ENCODE measurements at regions not wholly inside any gene's neighbourhood (a gene's known extent, or its start where the extent isn't known, plus 50 kb on each side); places are given as distances from the start of the nearest gene placed in this dataset.
"Not testable (repeated sequence)": the region's sequence is repeated elsewhere in the genome, so short reads cannot be mapped to it uniquely, and the experiment has no call there.

DNA sequence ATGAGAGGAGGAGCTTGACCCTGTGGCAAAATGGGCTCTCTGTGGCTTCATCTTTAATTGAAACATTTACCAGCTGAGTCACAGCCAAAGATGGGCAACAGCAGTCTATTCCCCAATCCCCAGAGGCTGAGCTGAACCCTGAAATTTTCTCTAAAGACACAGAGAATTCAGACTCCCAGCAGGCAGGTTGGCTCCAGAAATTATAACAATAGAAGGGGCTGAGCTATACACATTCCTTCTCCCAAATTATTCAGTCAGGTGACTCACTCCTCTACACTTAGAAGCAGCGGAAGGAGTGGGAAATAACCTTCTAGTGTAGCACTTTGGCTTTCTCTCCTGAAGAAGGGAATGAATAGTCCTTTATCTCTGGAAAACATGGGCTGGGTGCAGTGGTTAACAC, 264.3 kb upstream of the ARHGEF26 start:
- DNase-seq, result no peak

DNA sequence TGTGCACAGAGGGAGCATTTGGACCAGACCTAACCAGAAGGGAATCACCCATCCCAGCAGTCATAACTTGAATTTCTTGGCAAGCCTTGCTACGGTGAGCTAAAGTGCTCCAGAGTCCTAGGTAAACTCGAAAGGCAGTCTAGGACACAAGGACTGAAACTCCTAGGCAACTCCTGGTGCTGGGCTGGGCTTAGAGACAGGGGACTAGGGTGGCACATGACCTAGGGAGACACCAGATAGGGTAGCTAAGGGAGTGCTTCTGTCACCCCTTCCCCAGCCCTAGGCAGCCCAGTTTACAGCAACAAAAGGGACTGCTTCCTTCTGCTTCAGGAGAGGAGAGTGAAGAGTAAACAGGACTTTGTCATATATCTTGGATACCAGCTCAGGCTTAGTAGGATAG, 256.4 kb upstream of the ARHGEF26 start:
- no peak for DNase-seq

DNA sequence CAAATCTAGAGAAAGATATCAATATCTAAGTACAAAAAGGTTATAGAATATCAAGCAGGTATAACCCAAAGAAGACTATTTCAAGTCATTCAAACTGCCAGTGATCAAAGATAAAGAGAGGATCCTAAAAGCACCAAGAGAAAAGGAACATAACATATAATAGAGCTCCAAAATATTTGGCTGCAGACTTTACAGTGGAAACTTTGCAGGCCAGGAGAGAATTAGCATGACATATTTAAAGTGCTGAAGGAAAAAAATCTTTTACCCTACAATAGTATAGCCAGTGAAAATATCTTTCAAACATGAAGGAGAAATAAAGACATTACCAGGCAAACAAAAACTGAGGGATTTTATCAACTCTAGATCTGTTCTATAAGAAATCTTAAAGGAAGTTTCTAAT, 254.3 kb upstream of the ARHGEF26 start:
- no peak for DNase-seq

DNA sequence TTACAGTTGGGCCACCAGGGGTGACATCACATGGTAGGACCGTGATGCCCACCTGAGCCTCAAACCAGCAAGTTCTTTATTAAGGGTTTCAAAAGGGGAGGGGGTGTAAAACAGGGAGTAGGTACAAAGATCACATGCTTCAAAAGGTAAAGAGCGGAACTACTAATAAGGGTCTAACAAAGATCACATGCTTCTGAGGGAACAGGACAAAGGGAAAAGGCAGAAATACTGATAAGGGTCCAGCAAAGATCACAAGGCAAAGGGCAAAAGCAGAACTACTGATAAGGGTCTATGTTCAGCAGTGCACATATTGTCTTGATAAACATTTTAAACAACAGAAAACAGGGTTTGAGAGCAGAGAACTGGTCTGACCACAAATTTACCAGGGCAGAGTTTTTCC, 246.8 kb upstream of the ARHGEF26 start:
- not testable (repeated sequence) for DNase-seq

DNA sequence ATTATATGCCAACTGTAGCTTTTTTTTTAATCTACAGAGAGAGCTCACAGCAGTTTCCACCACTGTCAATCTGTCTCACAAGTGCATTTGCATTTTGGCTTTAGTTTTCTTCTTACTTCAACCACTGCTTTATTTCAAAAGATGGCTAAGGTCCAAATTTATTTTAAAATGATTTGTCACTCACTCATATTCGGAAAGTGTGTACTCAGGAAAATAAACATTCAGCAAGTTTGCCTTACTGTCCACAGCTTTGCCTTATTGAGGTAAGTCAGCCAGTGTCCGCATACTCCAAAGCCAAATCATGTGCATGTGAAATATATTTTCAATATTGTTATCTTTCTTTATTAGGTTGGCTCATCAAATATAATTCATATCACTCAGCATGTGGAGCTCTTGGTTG, 240.7 kb upstream of the ARHGEF26 start:
- no peak for DNase-seq

DNA sequence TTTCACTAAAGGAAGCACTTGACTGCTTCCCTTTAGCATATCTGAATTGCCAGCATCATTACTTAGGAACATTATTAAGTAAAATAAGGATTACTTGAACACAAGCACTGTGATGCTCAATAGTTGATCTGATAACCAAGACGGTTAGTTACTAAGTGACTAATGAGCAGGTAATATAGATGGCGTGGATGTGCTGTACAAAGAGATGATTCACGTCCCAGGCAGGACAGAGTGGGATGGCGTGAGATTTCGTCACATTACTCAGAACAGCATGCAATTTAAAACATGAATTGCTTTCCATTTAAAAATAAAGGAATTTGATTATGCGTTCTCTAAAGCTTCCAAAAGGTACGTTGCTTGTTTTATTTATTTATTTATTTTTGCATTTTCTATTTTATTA, 240.0 kb upstream of the ARHGEF26 start:
- DNase-seq, result no peak

DNA sequence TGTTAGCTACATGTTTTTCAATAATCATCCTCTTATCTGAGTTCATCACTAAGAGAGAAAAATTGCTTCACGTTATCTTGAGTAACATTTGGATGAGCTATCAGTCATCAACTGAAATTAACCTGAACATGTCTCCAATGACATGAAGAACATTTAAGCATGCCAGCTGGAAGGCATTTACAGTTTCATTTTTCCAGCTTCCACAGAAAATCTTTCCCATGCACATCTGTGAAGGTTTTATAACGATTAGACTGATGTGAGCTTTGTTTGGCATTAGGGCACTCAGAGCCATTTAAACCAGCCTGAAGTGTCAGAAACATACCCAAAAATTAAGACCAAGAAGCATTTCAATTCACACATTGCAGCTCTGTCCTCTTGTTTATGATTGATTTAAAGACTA, 235.8 kb upstream of the ARHGEF26 start:
- no peak for DNase-seq

DNA sequence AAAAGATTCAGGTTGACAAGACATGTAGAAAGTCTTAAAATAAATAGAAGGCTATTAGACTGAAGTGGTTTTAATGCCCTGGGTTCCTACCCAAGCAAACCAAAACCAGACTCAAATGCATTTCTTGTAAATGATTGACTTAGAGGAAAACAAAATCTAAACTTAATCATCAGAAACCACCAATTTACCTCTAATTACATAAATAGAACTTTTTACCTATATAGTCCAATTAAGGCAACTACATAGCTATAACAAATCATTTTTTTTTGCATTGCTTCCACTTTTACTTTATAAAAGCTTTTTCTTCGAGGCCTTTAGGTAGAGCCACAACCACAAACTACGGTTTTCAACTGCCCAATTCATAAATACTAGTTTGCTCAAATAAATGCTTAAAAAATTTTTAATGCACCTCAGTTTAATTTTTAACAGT, 231.3 kb upstream of the ARHGEF26 start:
- no peak for DNase-seq

DNA sequence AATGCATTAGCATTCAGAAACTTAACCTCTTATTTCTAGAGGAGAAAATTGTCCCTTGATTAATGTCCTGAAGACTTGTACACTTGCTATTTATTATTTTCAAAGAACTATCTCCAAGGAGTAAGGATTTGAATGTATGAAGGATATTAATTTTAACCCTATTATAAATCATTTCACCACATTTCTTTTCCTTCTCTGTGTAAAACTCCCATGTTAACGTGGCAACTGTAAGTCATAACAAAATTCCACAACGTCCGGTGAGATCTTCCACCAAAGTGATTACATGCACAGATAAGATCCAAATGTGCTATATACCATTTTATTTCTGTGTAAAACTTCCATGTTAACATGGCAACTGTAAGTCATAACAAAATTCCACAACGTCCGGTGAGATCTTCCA, 229.1 kb upstream of the ARHGEF26 start:
- no peak for DNase-seq

DNA sequence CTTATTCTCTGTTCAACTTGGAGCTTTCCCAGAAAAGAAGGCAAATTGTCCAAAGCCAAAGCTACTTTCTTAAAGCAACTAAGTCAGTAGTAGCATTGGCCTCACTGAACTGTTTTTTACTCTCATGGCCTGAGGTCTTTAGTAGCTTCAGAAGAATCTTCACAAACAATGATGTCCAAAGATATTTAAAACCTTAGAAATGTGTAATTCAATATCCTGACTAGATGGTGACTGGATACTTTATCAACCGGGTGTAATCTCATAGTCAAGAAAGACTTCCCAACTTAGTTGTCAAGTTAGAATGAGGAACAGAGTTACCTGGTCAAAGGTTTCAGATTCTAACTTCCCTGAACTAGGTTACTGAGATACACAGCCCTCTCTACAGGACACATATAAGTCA, 226.3 kb upstream of the ARHGEF26 start:
- DNase-seq, result no peak

DNA sequence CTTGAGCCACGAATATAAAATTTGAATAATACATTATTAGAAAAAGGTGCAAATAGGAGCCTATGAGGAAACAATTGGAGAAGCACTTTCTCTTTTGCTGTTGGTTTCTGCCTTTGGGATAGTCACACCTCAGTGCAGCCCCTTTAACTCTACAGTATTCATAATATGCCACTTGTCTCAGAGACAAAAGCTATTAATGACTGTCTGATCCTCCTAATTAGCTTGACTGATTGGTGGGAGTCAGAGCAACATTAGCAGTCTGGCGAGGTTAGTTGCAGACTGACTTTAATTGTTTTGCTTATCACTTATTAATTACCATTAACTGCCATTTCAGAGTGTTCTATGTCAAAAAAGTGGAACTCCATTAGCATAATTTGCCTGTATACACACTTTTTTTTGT, 225.0 kb upstream of the ARHGEF26 start:
- DNase-seq, result no peak

DNA sequence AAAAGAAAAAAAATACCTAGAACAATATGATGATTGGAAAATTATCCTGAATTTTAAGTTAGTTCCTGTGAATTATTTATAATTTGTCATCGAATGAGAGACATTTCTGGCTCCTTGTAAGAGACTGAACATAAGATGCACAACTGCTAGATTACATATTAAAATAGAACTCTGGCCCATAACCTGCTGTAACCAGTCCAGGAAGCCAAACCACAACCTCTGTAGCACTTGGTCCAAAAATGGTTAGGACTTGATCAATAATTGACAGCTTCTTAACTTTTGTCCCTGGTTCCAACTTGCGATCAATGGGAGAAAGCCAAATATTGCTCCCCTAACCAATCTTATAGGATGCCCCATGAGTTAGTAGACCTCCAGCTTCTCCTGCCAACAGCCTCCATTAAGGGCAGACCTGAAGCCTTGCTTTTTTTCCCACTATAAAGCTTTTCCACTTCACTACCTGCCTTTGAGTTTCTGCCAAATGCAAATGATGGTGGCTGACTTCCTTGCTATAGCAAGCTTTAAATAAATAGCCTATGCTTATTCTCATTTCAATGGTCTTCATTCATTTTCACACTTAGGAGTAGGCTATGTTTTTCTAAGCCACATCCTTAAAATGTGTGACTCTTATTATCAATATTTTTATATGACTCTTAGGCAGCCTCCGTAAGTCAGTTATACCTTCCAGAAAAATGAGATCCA, 224.0 kb upstream of the ARHGEF26 start:
- no peak for DNase-seq

DNA sequence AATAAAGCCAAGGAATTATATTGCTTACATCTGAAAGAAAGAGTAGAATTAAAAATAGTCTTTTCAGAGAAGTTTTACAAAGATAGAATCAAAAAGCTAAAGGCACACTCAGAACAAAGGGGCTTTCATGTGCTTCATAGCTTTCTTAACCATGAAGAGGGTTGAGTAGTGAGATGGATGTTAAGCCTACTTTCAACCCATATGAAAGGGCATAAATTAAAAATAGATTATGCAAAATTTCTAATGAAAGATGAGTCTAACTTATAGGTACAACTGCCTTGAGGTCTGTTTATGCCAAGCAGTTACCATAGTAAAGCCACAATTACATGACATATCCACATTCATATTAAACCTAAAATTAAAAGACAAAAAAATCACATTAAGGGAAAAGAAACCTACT, 223.3 kb upstream of the ARHGEF26 start:
- no peak for DNase-seq

DNA sequence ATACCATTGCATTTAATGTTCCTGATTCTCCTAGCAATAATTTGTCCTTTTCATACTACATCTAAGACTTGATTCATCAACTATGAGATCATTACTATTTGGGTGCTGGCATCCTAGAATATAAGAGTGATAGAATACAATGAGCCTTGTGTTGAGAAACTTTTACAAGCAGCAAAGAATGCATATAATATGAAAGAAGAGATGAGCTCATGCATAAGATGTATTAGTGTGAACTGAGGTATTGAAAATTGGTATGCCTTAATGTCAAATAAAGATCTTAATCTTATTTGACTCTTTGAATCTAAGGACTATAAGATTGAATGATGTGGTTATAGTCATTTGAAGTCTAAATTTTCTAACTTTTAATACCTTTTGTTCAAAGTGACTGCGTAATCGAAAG, 220.0 kb upstream of the ARHGEF26 start:
- DNase-seq, result no peak

DNA sequence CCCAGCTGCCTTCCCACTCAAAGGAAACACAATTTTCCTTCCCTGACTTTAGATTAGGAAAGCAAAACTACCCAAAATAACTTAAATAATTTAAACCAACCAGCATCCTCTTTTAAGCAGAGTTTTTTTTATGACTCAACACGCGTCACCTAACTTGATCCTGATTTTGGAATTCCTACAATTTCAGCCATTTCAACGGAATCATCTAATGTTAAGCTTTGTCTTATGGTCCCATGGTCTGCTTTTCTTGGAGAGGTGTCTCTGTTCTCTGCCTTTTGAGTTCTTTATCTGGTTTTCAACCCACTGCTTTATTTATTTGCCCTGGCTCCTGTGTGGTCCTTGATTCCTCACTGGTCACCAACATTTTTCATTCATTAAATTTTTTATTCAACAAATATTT, 219.2 kb upstream of the ARHGEF26 start:
- DNase-seq, result no peak

DNA sequence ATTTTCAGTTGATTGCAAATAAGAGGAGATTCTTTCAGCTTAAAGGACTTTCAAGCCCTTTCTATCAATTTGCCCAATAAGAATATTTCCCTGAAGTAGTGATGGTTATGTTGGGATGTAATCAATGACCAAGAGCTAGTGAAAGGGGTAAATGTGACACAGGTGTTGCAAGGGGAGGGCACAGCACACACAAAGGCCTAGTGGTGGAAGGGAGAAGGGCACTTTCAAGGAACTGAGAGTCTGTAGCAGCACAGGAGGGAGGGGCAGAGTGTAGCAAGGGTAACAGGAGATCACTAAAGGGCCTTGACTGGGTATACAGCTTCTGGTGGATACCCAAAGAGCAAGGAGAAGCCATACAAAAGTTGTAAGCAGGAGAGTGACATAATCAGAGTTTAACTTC, 217.8 kb upstream of the ARHGEF26 start:
- DNase-seq, result no peak

DNA sequence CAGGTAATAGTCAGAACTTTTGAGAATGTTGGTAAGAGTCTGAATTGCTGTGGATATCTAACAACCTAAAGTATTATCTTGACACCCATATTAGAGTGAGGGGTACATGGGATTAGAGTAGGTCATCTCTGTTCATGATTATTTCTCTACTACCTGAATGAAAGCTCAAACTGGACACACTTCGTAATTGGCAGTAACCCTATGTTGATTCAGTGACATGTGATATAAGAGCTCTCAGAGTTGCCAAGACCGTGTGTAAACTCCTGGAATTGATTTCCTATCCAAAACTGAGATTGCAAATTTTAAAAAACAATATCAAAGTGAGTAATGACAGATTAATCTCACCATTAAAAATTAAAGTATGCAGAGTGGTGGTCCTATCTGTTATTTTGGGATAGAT, 214.8 kb upstream of the ARHGEF26 start:
- DNase-seq, result no peak

DNA sequence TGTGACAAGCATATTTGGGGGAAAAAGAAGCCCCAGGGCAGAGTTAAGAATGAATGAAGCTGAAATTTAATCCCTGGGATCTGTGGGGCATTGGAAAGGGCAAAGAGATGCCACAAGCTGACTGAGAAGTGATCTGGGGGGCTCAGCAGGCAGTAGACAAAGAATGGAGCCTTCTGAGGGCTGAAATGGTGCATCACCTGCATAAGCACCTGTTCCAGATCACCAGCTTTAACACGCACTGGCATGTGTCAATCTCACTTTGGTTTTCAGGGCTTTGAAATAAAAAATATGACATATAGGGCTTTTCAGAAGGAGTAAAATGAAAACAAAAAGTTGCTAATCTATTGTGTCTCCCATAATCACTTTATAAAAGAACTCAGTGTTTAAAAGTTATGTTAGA, 210.8 kb upstream of the ARHGEF26 start:
- no peak for DNase-seq

DNA sequence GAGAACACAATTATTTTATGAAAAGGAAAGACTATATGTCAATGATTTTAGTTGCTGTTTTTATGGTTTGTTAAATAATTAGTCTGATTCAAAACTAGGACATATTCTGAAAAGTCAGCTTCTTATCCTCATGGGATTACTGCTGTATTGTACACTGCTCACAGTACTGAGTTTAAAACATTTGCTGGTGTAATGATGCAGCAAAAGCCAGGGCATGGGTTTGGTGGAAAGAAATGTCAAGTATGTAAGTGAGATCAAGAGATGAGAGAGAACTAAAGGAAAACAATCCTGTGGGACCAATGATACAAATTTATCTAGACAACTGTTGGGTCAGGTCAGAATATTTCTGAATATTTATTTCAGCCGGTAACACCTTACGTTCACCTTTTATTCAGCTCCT, 210.1 kb upstream of the ARHGEF26 start:
- DNase-seq, result no peak

DNA sequence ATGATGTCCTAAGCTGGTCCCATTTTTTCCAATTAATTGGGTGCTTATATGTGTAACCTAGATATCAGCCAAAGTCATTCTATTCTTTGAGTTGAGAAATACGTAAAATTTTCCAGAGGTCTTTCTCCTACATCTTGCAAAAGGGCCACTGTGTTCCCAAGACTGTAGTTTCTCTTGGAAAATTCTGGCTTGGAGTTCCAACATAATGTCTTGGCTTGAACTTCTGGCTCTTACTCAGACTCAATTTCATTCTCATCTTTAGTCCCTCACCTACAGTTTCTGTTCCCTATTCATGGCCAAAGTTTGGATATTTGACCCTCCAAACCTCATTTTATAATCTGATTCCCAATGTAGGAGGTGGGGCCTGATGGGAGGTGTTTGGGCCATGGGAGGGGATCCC, 201.4 kb upstream of the ARHGEF26 start:
- DNase-seq, result no peak

DNA sequence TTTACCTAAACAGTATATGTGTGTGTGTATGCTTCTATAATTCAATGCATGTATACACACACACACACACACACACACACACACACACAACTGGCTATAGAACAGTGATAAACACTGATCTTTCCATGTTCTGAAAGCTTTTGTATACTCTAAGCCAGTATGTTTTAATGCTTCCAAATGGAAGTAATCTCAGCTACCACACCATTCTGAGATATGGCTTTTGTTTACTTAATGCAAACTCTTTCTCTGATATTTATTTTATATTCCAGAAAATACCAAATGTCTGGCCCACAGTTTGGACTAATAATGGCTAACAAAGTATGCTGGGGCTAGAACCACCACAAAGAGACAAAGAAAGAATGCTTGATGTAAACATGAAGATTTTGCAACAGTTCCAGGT, 199.4 kb upstream of the ARHGEF26 start:
- DNase-seq, result no peak

DNA sequence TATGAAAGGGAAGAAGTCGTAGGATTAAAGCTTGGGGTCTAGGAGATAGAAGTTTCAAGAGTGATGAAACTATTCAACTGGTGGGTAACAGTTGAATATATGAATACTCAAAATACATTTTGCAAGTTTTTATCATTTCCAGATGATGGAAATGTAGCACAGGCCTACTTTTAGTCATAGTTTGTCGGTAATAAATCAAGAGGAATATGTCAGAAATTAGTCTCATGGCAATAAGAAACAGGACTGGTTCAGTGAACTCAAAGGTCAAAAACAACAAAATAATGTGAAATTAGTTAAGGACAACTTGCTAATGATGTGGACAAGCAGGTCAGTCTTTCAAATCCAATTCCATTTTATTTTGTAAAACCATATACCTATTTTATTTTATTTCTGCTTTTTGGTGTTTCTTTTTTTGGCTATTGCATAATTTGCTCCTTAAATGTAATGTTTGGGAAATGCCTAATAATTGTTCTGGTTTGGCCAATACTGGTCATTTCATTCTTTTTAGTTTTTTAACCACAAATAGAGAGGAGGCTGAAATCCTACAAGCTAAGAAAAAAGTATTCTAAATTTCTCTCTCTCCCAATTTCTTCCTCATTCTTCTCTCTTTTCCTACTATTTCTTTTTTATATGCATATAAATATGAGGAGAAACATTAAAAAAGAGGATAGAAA, 195.2 kb upstream of the ARHGEF26 start:
- DNase-seq, result no peak

DNA sequence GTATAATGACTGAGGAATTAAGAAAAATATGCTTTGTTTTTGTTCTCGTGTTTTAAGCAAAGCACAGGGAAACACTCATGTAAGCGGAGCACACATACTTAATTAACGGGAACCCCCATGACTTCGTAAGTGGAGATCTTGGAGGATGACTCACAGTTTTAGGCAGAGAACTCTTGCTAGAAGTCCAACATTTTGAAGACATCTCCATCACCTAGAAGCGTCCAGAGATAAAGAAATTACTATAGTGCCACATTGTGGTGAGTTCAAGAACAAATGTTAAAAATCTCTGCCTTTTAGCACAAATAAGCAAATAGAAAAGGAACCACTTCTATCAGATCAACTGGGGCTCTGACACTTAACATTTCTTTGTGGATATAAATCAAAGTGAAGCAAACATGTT, 194.1 kb upstream of the ARHGEF26 start:
- no peak for DNase-seq

DNA sequence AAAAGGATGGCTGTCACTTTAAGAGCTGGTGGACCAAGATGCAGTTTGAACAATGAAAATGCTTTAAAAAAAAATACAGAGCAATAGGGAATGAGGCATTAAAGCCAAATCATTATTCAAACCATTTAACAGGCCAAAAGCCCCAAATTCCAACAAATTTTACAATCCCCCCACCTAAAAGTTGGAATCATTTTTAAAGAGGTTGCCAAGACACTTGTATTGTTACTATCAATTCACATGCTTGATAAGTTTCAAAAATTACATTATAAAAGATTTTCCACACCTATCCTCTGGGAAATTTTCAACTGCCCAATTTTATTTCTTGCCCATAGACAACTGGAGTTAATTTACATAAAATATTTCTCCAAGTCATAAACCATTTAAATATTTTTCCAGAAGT, 192.3 kb upstream of the ARHGEF26 start:
- DNase-seq, result no peak

DNA sequence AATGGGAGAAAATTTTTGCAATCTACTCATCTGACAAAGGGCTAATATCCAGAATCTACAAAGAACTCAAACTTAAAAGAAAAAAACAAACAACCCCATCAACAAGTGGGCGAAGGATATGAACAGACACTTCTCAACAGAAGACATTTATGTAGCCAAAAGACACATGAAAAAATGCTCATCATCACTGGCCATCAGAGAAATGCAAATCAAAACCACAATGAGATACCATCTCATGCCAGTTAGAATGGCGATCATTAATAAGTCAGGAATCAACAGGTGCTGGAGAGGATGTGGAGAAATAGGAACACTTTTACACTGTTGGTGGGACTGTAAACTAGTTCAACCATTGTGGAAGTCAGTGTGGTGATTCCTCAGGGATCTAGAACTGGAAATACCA, 187.7 kb upstream of the ARHGEF26 start:
- DNase-seq, result not testable (repeated sequence)
